Choroid plexus epithelial cell (primary cell): ENCODE measurements at regions not wholly inside any gene's neighbourhood (a gene's known extent, or its start where the extent isn't known, plus 50 kb on each side); places are given as distances from the start of the nearest gene placed in this dataset.

Experiments used
- DNase-seq: peaks from one replicate; pipeline ENCODE4 v3.0.0-alpha.2; 2010; ENCODE audit warnings: low read depth
- H3K4me3 ChIP-seq: 2 replicates; pipeline ENCODE4 v1.5.1; 2011; ENCODE audit warnings: low read depth, mild to moderate bottlenecking, control low read depth, low read length, moderate library complexity
- TF ChIP-seq, protein P1 (sequence below): conservative IDR thresholded peaks from 2 replicates; pipeline ENCODE4 v1.5.1; 2011; ENCODE audit warnings: low read depth, mild to moderate bottlenecking, control low read depth, inconsistent platforms, low read length, moderate library complexity

GRCh38 chr16:72677662-72678447 is 370.1 kb downstream of the ZFHX3 start:
- peak; percentile 66 for DNase-seq
- TF ChIP-seq, protein P1, sequence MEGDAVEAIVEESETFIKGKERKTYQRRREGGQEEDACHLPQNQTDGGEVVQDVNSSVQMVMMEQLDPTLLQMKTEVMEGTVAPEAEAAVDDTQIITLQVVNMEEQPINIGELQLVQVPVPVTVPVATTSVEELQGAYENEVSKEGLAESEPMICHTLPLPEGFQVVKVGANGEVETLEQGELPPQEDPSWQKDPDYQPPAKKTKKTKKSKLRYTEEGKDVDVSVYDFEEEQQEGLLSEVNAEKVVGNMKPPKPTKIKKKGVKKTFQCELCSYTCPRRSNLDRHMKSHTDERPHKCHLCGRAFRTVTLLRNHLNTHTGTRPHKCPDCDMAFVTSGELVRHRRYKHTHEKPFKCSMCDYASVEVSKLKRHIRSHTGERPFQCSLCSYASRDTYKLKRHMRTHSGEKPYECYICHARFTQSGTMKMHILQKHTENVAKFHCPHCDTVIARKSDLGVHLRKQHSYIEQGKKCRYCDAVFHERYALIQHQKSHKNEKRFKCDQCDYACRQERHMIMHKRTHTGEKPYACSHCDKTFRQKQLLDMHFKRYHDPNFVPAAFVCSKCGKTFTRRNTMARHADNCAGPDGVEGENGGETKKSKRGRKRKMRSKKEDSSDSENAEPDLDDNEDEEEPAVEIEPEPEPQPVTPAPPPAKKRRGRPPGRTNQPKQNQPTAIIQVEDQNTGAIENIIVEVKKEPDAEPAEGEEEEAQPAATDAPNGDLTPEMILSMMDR = no peak

DNA sequence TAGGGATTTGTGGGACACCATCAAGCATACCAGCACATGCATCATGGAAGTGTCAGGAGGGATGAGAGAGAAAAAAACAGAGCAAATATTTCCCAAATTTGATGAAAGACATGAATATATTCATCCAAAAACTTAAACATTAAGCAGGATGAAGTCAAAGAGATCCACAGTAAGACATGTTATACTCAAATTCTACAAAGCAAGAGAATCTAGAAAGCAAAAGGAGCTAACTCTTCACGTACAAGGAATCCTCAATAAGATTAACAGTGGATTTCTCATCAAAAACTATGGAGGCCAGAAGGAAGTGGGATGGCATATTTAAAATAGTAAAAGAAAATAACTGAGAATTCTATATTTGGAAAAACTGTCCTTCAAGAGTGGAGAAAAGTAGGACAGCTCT is 374.8 kb downstream of the ZFHX3 start:
- peak; percentile 21 for DNase-seq
- H3K4me3 ChIP-seq = no peak overlapping the region
- TF ChIP-seq, protein P1 = no peak

More at GRCh38 chr16:72677662-72678447, 370.1 kb downstream of the ZFHX3 start:
- H3K4me3 ChIP-seq = no peak overlapping the region

GRCh38 chr16:72666267-72666666 is 381.7 kb downstream of the ZFHX3 start:
- DNase-seq = peak; percentile 28
- no peak overlapping the region for H3K4me3 ChIP-seq
- TF ChIP-seq, protein P1 = no peak

DNA sequence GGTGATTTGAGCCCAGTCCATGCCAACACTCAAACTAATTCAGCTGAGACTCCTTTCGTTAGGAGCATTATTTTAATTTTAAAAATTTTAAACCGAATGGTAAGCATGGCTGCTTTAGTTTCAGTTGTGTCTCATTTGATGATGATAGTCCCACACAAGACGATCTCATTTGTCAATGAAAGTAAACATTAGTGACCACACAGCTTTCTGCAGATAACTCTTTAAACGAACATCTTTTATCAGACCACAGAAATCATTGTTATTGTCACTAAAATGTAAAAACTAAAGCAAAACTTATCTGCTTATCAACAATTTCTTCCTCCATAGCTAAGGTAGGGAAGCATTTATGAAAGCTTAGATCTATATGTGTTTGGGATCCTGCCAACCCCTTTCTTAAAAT is 382.2 kb downstream of the ZFHX3 start:
- peak overlapping the region; percentile 79 for H3K4me3 ChIP-seq
- no peak for DNase-seq
- TF ChIP-seq, protein P1 = no peak

DNA sequence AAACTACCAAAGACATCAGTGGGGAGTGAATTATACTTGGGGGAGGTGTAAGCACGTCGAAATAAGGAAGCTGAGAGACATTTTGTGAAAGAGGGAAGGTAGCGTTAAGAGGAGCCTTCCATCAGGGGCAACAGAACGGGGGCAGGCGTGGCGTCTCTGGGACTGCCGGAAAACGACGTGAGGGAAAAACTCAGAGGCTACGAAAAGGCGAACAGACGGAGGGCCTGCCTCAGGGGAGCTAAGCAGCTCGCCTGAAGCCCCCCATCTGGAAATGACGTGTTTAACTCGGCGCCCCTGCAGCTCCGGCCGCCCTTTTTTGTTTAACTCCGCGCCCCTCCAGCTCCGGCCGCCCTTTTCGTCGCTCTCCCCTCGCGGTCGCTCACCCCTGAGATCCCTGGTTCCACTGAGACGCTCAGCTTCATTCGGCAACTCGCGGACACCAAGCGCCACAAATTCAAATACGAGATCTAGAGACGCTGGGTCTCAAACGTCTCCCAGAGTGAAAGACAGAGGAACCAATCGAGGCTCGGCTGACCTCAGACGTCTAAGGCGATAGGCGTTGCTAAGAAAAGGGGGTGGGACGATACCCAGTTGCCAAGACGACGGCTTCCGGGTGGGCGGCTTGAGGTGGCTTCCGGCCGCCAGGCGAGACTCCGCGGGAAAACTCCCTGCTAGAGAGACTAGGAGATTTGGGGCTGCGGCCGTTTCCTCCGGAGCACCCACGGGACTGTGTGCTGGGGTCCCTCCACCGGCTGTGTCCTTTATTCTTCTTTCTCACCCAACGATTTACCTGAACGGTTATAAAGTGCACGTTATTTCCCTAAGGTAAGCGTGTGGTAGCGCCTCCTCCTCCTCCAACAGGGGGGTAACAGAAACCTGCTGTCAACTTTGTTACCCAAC is 383.2 kb downstream of the ZFHX3 start:
- H3K4me3 ChIP-seq = peak overlapping the region; percentile 79
- peak; percentile 100 for DNase-seq
- TF ChIP-seq, protein P1 = peak; percentile 23

DNA sequence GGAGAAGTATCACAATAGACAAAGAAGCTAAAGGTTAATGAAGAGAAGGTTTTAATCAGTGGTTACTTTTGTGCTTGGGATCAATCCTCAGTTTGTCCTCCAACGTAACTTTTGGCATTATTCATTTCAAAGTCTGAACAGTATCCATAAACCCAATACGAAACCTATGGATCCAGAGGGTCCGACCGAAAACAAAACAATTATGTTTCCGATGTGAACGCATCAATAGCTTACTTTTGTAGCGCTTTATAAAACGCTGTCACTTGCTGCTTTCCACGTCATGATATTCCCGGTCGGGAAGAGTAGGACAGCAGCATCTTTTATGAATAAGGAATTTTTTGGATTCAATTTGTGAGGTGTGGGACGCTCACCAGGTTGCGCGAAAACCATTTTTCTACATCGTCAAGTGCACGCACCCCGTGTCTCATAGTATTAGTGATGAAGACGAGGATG is 383.8 kb downstream of the ZFHX3 start:
- TF ChIP-seq, protein P1 = no peak
- H3K4me3 ChIP-seq = peak overlapping the region; percentile 79
- no peak for DNase-seq
